Gastrocnemius medialis (tissue), 4 donors: ENCODE measurements at regions not wholly inside any gene's neighbourhood (a gene's known extent, or its start where the extent isn't known, plus 50 kb on each side); places are given as distances from the start of the nearest gene placed in this dataset.

ENCODE experiments used
- ATAC-seq, 2 donors: fragments of 150-250 bp; one replicate each; pipeline ENCODE4 v1.9.1; 2016
- DNase-seq, 2 donors: peaks; one replicate each; pipeline ENCODE4 v3.0.0-alpha.2; 2019
- H3K27ac ChIP-seq, 4 donors: fragments of 200-600 bp; sonication (generic); 1 replicate in 1 of 4; 2 replicates in 3 of 4; pipeline ENCODE4 v1.5.1; 2016 to 2018; ENCODE audit warnings: mild to moderate bottlenecking in 2 of 4, moderate library complexity in 1 of 4
- H3K27me3 ChIP-seq, 3 donors: fragments of 200-600 bp; sonication (generic) in 2 of 3; 1 replicate in 1 of 3; 2 replicates in 2 of 3; pipeline versions ENCODE4 v1.5.1 to v1.6.0; 2016 to 2019; ENCODE audit warnings: mild to moderate bottlenecking in 1 of 3, moderate library complexity in 1 of 3
- H3K36me3 ChIP-seq, 2 donors: fragments of 200-600 bp; sonication (generic) in 1 of 2; one replicate each; pipeline ENCODE4 v1.5.1; 2017 to 2018
- H3K4me1 ChIP-seq, 2 donors: fragments of 200-600 bp; sonication (generic) in 1 of 2; one replicate each; pipeline ENCODE4 v1.5.1; 2016 to 2017; ENCODE audit warnings: mild to moderate bottlenecking in 2 of 2
- H3K4me3 ChIP-seq, 4 donors: fragments of 200-600 bp; sonication (generic) in 3 of 4; 1 replicate in 1 of 4; 2 replicates in 3 of 4; pipeline ENCODE4 v1.5.1; 2016 to 2019; ENCODE audit warnings: mild to moderate bottlenecking in 2 of 4
- H3K9me3 ChIP-seq, 3 donors: fragments of 200-600 bp; sonication (generic) in 2 of 3; 1 replicate in 1 of 3; 2 replicates in 2 of 3; pipeline ENCODE4 v1.5.1; 2016 to 2019
- POLR2A ChIP-seq, 2 donors: fragments of 450-650 bp; IDR thresholded peaks; one replicate each; pipeline ENCODE4 v1.6.1; 2017; ENCODE audit warnings: antibody characterized with exemption in 2 of 2, mild to moderate bottlenecking in 2 of 2, moderate library complexity in 2 of 2
- in situ Hi-C, 4 donors: fragments of 200-750 bp; cut with MboI; loops; one replicate each; pipeline versions ENCODE4 v1.15.0 to v1.8.0; 2017; ENCODE audit warnings: low sequenced_read_pairs in 4 of 4
- intact Hi-C: fragments of 100-400 bp; cut with DNase I; formaldehyde crosslinking; loops from one replicate; pipeline ENCODE4 v1.15.1; 2023; ENCODE audit warnings: low total_unique reads
- TF ChIP-seq, protein P1 (sequence below), 5 experiments: fragments of 450-650 bp in 3 of 5; fragments of 200-600 bp in 2 of 5; sonication (generic) in 2 of 5; IDR thresholded peaks in 4 of 5; conservative IDR thresholded peaks in 1 of 5; 1 replicate in 4 of 5; 2 replicates in 1 of 5; pipeline ENCODE4 v1.5.1; 2016 to 2019; ENCODE audit warnings: antibody characterized with exemption in 5 of 5, mild to moderate bottlenecking in 3 of 5, moderate library complexity in 3 of 5

GRCh38 chr6:82712826-82713225, 349.2 kb downstream of the TPBG start:
- Histone ChIP-seq H3K4me3 (no peak overlapping the region), H3K9me3 (no peaks in the 10 kb centered on the region), H3K27me3 (no peaks in the 10 kb centered on the region), H3K36me3 (no peaks in the 10 kb centered on the region), H3K27ac (no peak overlapping the region), H3K4me1 (peaks cover 0 to 11% of the 10 kb centered on the region in 2 donors)
- no peak for ATAC-seq
- in situ Hi-C loops, result no loop called here
- no peak for DNase-seq
- intact Hi-C loops, result no loop called here
- TF ChIP-seq POLR2A (IDR thresholded peaks at IDR 0.05), result no peak
- TF ChIP-seq, protein P1, sequence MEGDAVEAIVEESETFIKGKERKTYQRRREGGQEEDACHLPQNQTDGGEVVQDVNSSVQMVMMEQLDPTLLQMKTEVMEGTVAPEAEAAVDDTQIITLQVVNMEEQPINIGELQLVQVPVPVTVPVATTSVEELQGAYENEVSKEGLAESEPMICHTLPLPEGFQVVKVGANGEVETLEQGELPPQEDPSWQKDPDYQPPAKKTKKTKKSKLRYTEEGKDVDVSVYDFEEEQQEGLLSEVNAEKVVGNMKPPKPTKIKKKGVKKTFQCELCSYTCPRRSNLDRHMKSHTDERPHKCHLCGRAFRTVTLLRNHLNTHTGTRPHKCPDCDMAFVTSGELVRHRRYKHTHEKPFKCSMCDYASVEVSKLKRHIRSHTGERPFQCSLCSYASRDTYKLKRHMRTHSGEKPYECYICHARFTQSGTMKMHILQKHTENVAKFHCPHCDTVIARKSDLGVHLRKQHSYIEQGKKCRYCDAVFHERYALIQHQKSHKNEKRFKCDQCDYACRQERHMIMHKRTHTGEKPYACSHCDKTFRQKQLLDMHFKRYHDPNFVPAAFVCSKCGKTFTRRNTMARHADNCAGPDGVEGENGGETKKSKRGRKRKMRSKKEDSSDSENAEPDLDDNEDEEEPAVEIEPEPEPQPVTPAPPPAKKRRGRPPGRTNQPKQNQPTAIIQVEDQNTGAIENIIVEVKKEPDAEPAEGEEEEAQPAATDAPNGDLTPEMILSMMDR (IDR thresholded peaks at IDR 0.05 in 4 of 5, conservative IDR thresholded peaks at IDR 0.05 in 1 of 5), result peak in 1 of 5 experiments; percentile 13

DNA sequence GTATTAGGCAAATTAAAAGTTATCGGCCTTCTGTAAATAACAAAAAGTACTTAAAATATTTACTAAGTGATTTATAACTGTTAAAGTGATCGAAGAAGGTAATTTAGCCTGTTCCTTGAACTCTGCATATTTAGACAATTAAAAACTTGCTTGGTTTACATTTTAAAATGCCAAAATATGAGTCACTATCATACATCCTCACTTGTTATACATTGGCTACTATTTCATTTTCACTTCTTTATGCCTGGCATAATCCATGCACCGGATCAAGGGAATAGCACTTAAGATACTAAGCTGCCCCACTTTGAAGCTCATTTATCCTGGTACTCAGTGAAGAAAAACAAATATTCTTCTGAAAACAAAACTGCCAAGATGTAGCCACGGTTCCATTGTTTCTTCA, 344.6 kb downstream of the UBE3D start:
- ATAC-seq, result no peak
- Histone ChIP-seq H3K27me3 (no peaks in the 10 kb centered on the region), H3K36me3 (no peaks in the 10 kb centered on the region), H3K4me1 (no peaks in the 10 kb centered on the region), H3K27ac (no peak overlapping the region), H3K9me3 (no peaks in the 10 kb centered on the region), H3K4me3 (no peak overlapping the region)
- no peak for DNase-seq
- intact Hi-C loops (no loop called here), in situ Hi-C loops (no loop called here)
- TF ChIP-seq POLR2A (IDR thresholded peaks at IDR 0.05), result no peak
- TF ChIP-seq, protein P1 (IDR thresholded peaks at IDR 0.05 in 4 of 5, conservative IDR thresholded peaks at IDR 0.05 in 1 of 5), result no peak

DNA sequence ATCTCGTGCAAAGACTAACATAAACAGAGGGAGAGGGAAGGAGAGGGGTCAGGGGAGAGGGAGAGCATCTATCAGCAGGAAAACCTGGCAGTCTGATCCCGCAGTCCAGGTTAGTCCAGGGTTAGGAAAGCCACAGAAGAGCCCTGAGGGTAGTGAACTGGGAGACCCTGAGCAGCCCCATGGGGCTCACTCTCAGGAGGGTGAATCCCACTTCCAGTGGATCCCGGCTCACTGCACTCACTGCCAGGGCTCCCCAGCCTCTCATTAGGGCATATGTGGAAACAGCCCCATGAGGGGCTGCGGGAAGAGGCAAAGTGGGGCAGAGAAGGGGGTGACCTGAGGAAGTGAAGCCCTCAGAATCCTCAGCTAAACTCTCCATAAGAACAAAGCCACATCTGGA, 329.9 kb downstream of the UBE3D start:
- DNase-seq (no peak), ATAC-seq (no peak)
- Histone ChIP-seq H3K9me3 (no peaks in the 10 kb centered on the region), H3K4me1 (no peaks in the 10 kb centered on the region), H3K36me3 (no peaks in the 10 kb centered on the region), H3K4me3 (no peak overlapping the region), H3K27me3 (no peaks in the 10 kb centered on the region), H3K27ac (no peak overlapping the region)
- intact Hi-C loops (no loop called here), in situ Hi-C loops (no loop called here)
- TF ChIP-seq, protein P1 (IDR thresholded peaks at IDR 0.05 in 4 of 5, conservative IDR thresholded peaks at IDR 0.05 in 1 of 5), result no peak
- no peak for TF ChIP-seq POLR2A (IDR thresholded peaks at IDR 0.05)

DNA sequence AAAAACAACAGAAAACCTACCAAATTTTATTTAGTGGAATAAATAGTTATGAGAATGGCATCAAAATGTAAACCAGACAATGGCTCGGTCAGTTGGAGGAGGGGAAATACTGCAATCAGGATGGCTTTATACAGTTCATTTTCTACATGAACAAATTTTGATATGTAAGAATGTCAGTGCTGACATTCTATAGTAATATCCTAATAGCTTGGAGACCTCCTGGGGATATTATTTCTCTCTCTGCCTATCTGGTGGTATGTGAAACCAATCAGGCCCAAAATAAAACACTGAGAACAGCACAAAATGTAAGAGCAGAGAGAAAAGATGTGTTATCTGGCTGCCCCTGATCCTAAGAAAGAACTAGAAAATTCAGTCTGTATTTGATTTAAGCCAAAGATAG, 327.7 kb downstream of the UBE3D start:
- Histone ChIP-seq H3K36me3 (no peaks in the 10 kb centered on the region), H3K27ac (no peak overlapping the region), H3K4me3 (no peak overlapping the region), H3K9me3 (no peaks in the 10 kb centered on the region), H3K27me3 (no peaks in the 10 kb centered on the region), H3K4me1 (no peaks in the 10 kb centered on the region)
- DNase-seq (no peak), ATAC-seq (no peak)
- no peak for TF ChIP-seq POLR2A (IDR thresholded peaks at IDR 0.05)
- TF ChIP-seq, protein P1 (IDR thresholded peaks at IDR 0.05 in 4 of 5, conservative IDR thresholded peaks at IDR 0.05 in 1 of 5), result no peak
- in situ Hi-C loops, result no loop called here
- intact Hi-C loops, result no loop called here

GRCh38 chr6:82738773-82739172, 326.9 kb downstream of the UBE3D start:
- Histone ChIP-seq H3K9me3 (no peaks in the 10 kb centered on the region), H3K27me3 (no peaks in the 10 kb centered on the region), H3K4me3 (no peak overlapping the region), H3K4me1 (no peaks in the 10 kb centered on the region), H3K27ac (no peak overlapping the region), H3K36me3 (no peaks in the 10 kb centered on the region)
- ATAC-seq (no peak), DNase-seq (no peak)
- TF ChIP-seq, protein P1 (IDR thresholded peaks at IDR 0.05 in 4 of 5, conservative IDR thresholded peaks at IDR 0.05 in 1 of 5), result no peak
- no peak for TF ChIP-seq POLR2A (IDR thresholded peaks at IDR 0.05)
- in situ Hi-C loops (no loop called here), intact Hi-C loops (no loop called here)
